ENCODE measurements at regions not wholly inside any gene's neighbourhood (a gene's known extent, or its start where the extent isn't known, plus 50 kb on each side); places are given as distances from the start of the nearest gene placed in this dataset.

DNA sequence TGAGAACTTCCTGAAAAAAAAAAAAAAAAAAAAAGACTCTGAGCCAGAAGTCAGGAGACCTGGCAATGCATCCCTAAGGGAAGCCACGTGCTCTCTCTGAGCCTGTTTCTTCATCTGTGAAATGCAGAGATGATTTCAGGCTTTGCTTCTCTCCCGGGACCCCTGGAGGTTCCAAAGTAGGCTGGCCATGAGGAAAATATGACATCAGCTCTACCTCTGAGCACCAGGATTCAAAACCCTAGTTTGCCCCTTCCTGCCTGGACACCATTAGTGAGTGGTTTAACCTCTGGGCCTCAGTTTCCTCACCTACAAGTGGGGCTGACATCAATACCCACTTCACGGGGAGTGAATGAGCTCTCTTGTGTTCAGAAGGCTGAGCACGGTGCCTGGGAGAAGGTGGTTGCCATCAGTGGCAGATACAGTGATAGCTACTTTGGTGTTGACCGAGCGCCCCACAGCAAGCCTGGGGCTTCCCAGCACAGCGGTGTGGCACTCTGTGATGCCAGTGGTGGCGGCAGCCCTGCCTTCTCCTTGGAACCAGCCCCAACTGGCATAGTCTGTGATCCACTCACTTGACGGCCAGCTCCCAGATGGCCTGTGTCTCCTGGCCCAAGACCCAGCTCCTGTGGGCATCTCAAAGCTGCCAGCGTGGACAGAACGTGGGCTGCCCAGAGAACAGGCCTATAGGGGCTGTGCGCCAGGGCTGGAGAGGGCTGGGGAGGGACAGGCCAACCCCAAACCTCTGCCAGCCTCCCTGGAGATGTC lies 153.1 kb upstream of the UNC5B start (continued):
- TF ChIP-seq CHD4 (IDR thresholded peaks at IDR 0.05; ENCODE audit: insufficient read depth, insufficient replicate concordance, low read depth, low read length, poor library complexity, severe bottlenecking), result no peak
- TF ChIP-seq ARID2 (IDR thresholded peaks at IDR 0.05), result no peak
- TF ChIP-seq ZNF395 (CRISPR knock-in tag; IDR thresholded peaks at IDR 0.05), result no peak
- no peak for TF ChIP-seq NFE2 (IDR thresholded peaks at IDR 0.05; ENCODE audit: low read depth)

DNA sequence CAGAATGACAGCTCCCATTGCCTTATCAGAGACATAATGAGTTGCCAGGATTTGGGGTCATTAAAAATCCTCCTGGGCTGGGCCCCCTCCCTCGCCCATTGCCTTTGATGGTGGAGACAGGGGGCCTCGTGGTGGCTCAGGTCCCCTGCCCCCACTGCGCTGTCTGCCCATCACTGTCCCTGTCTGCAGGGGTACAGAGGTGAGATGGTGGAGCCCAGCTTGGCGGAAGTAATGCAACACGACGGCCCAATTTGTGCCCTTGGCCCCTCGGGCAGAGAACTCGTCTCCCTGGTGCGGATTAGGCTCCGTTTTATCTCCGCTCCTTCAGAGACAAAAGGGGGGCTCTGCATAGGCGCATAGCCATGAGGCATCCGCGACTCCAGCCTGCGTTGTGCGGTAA lies 152.4 kb upstream of the UNC5B start:
- no peak overlapping the region for H3K27ac ChIP-seq (ENCODE audit: extremely low read depth, low read depth, low read length)
- H3K9me3 ChIP-seq (replicated peaks; ENCODE audit: control insufficient read depth, insufficient read depth, low read depth, low read length), result no peaks in the 10 kb centered on the region
- no peak for ATAC-seq
- no peak for DNase-seq (ENCODE audit: extremely low read depth in 1 of 4, low spot score in 3 of 4)
- peaks cover 6% of the 10 kb centered on the region; the same call in 1 of the 2 replicates for H4K20me1 ChIP-seq (replicated peaks; ENCODE audit: control insufficient read depth, insufficient read depth, low read length)
- no peaks in the 10 kb centered on the region; a peak in 1 of 5 replicates for H3K4me1 ChIP-seq (replicated peaks in 1 of 2; ENCODE audit: control insufficient read depth in 2 of 2, insufficient read depth in 2 of 2, low read length in 2 of 2)
- no peak overlapping the region for H3K4me2 ChIP-seq (ENCODE audit: insufficient read depth, low read length)
- no peak overlapping the region for H3K4me3 ChIP-seq
- no peak for FAIRE-seq
- H2AFZ ChIP-seq (ENCODE audit: low read depth, low read length), result no peak overlapping the region
- CTCF ChIA-PET (ENCODE audit: low intra/inter-chr PET ratio), result no interaction called here
- no peaks in the 10 kb centered on the region for H3K79me2 ChIP-seq (ENCODE audit: control insufficient read depth, insufficient read depth, low read length)
- 0% methylated on average over 12 of the region's 16 CpGs for WGBS (ENCODE audit: insufficient coverage, low coverage, missing lambda C conversion rate)
- H3K27me3 ChIP-seq (ENCODE audit: control insufficient read depth in 2 of 2, insufficient read depth in 2 of 2, low read length in 2 of 2), result peaks cover 38 to 71% of the 10 kb centered on the region in 2 experiments
- POLR2A ChIA-PET, result no interaction called here
- intact Hi-C loops (cut with micrococcal nuclease) (no loop called here), in situ Hi-C loops (cut with MboI) (no loop called here)
- no peak overlapping the region for H3K9ac ChIP-seq (ENCODE audit: insufficient read depth in 1 of 2, low read depth in 2 of 2, low read length in 2 of 2)
- H3K36me3 ChIP-seq (ENCODE audit: control insufficient read depth, insufficient read depth, low read length), result no peaks in the 10 kb centered on the region
- no peaks in the 10 kb centered on the region for H3K9me1 ChIP-seq (ENCODE audit: control insufficient read depth, insufficient read depth, low read length)
- no TSS peak for BruUV-seq (replicated peaks)
- no peak for TF ChIP-seq SRF (CRISPR knock-in tag; IDR thresholded peaks at IDR 0.05)
- no peak for TF ChIP-seq DEAF1 (CRISPR knock-in tag; IDR thresholded peaks at IDR 0.05)
- TF ChIP-seq RREB1 (CRISPR knock-in tag; IDR thresholded peaks at IDR 0.05), result no peak
- no peak for TF ChIP-seq ZNF133 (CRISPR knock-in tag; IDR thresholded peaks at IDR 0.05)
- TF ChIP-seq BMI1 (IDR thresholded peaks at IDR 0.05; ENCODE audit: low read length), result no peak
- no peak for TF ChIP-seq EP300 (IDR thresholded peaks at IDR 0.05; ENCODE audit: low read length)
- no peak for TF ChIP-seq ZNF140 (CRISPR knock-in tag; IDR thresholded peaks at IDR 0.05)
- TF ChIP-seq NFIX (CRISPR knock-in tag; IDR thresholded peaks at IDR 0.05; ENCODE audit: low read depth), result no peak
- TF ChIP-seq NR3C1 (CRISPR knock-in tag; IDR thresholded peaks at IDR 0.05), result no peak

All from K562 (cell line).